ENCODE measurements at regions not wholly inside any gene's neighbourhood (a gene's known extent, or its start where the extent isn't known, plus 50 kb on each side); places are given as distances from the start of the nearest gene placed in this dataset.

GRCh38 chr5:133854554-133854953, 113.9 kb downstream of the C5orf15 start:
- Mint-ChIP-seq H3K4me1 (ENCODE audit: low read depth) (peaks cover 3% of the 10 kb centered on the region), H3K4me3 (no peak overlapping the region), H3K27ac (no peak overlapping the region), H3K27me3 (peaks cover 11% of the 10 kb centered on the region), H3K9me3 (no peaks in the 10 kb centered on the region), H3K36me3 (ENCODE audit: low read depth) (no peaks in the 10 kb centered on the region)
- DNase-seq, result no peak

DNA sequence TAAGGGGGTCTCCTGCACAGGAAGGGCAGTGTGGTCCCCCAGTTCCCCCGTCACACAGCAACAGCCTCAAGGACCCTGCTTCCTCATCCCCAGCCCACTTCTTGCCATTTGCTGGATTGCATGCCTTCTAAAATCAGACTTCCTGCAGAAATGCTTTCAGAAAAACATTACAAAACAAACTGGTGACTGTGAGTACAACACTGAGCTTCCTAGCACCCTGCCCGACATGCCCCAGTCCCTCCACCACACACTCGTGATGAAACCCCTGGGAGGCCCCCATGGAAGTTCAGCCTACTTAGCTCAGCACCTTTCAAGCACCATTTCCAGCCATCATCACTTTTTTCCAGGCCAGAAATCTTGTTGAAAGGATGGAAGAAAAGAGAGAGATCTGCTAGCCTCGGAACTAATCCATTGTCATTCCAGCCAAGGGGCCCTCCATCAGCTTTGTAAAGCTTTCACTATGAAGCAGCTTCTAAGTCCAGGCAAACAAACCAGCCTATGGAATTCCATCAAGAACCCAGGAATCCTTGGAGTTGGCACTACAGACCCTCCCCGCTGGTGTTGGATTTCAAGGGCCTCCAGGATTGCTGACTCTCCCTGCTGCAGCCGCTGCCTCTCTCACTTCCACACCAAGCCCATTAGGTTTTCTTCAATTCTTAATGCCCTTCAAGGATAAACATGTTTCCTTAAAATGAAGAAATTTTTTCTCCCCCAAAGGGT, 114.6 kb downstream of the C5orf15 start:
- Mint-ChIP-seq H3K9me3 (no peaks in the 10 kb centered on the region), H3K27ac (no peak overlapping the region)
- DNase-seq, result no peak

GRCh38 chr5:133851521-133851920, 116.9 kb downstream of the C5orf15 start:
- H3K4me3 Mint-ChIP-seq, result no peak overlapping the region
- peaks cover 13% of the 10 kb centered on the region for H3K27me3 Mint-ChIP-seq
- H3K9me3 Mint-ChIP-seq, result no peaks in the 10 kb centered on the region

More for the DNA sequence above, 114.6 kb downstream of the C5orf15 start:
- Mint-ChIP-seq H3K4me1 (ENCODE audit: low read depth) (no peaks in the 10 kb centered on the region), H3K4me3 (no peak overlapping the region), H3K27me3 (peaks cover 11% of the 10 kb centered on the region), H3K36me3 (ENCODE audit: low read depth) (no peaks in the 10 kb centered on the region)

GRCh38 chr5:133850811-133851210, 117.6 kb downstream of the C5orf15 start:
- Mint-ChIP-seq H3K9me3 (no peaks in the 10 kb centered on the region), H3K36me3 (ENCODE audit: low read depth) (no peaks in the 10 kb centered on the region), H3K27ac (no peak overlapping the region), H3K4me3 (no peak overlapping the region), H3K27me3 (peaks cover 13% of the 10 kb centered on the region), H3K4me1 (ENCODE audit: low read depth) (peaks cover 4% of the 10 kb centered on the region)
- DNase-seq, result no peak

More at GRCh38 chr5:133851521-133851920, 116.9 kb downstream of the C5orf15 start:
- no peaks in the 10 kb centered on the region for H3K36me3 Mint-ChIP-seq (ENCODE audit: low read depth)
- DNase-seq, result no peak
- no peak overlapping the region for H3K27ac Mint-ChIP-seq
- peaks cover 4% of the 10 kb centered on the region for H3K4me1 Mint-ChIP-seq (ENCODE audit: low read depth)

DNA sequence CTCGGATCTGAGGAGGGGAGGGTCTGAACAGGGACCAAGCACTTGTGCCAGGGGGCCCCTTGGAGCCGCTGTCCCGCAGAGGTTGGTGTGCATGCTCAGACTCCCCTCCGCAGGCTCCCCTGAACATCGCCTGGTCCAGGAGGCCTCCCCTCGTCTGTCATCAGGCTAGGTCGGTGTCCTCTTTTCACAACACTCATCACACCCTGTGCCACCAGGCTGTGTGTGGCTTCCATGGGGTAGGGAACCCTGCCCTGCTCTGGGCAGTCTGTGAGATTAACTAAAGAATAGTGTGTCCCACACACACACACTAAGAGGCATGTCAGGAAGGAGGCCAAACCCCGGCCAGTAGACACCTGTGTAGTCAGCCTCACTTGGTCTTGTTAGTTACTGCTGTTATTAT, 119.3 kb downstream of the C5orf15 start:
- Mint-ChIP-seq H3K36me3 (ENCODE audit: low read depth) (no peaks in the 10 kb centered on the region), H3K9me3 (no peaks in the 10 kb centered on the region), H3K4me3 (no peak overlapping the region), H3K27me3 (peaks cover 10% of the 10 kb centered on the region), H3K27ac (no peak overlapping the region), H3K4me1 (ENCODE audit: low read depth) (peaks cover 4% of the 10 kb centered on the region)
- no peak for DNase-seq

DNA sequence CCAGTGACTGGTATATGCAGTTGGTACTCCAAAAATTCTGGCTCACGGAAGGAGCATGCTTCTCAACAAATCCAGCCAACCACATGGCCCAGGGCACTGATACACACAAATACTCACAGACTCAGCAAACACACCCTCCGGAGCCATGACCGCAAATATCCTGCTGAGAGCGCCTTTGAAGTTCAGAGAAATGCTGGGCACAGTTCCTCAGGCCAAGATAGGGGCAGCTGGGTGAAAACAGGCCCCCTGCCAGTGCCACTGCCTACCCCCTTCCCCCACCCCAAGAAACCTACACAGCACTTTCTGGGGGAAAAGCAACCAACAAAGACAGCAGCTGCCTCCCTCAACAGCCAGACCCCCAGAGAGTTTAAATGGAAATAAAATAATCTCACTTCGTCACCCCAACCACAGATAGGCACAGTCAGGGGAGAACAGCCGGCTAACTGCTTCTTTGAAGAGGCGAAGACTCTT, 120.0 kb downstream of the C5orf15 start:
- H3K36me3 Mint-ChIP-seq (ENCODE audit: low read depth), result no peaks in the 10 kb centered on the region
- no peak for DNase-seq
- peaks cover 7% of the 10 kb centered on the region for H3K27me3 Mint-ChIP-seq
- H3K4me3 Mint-ChIP-seq, result no peak overlapping the region
- no peak overlapping the region for H3K27ac Mint-ChIP-seq
- no peaks in the 10 kb centered on the region for H3K9me3 Mint-ChIP-seq
- H3K4me1 Mint-ChIP-seq (ENCODE audit: low read depth), result peaks cover 4% of the 10 kb centered on the region

DNA sequence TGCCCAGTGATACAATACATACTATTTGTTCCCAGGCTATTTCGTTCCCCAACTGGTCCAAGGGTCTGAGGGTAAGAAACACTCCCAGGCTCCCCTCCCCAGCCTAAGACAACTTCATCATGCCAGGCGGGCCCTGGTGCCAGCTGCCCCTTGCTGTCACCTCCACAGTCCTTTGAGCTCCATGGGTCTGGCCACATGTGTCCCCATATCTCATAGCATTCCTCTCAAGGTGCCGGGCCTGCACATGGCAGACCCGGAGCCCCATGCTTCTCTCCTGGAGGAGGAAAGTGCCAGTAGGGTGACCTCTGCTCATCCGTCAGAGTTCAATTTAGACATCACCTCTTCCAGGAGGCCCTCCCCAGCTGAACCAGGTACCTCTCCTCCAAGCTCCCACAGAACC, 120.5 kb downstream of the C5orf15 start:
- no peaks in the 10 kb centered on the region for H3K9me3 Mint-ChIP-seq
- no peak for DNase-seq
- H3K36me3 Mint-ChIP-seq (ENCODE audit: low read depth), result no peaks in the 10 kb centered on the region
- peaks cover 4% of the 10 kb centered on the region for H3K4me1 Mint-ChIP-seq (ENCODE audit: low read depth)
- peaks cover 7% of the 10 kb centered on the region for H3K27me3 Mint-ChIP-seq
- H3K4me3 Mint-ChIP-seq, result no peak overlapping the region
- no peak overlapping the region for H3K27ac Mint-ChIP-seq

- Mint-ChIP-seq H3K36me3 (ENCODE audit: low read depth) (no peaks in the 10 kb centered on the region), H3K4me1 (ENCODE audit: low read depth) (peaks cover 4% of the 10 kb centered on the region), H3K4me3 (no peak overlapping the region), H3K9me3 (no peaks in the 10 kb centered on the region), H3K27me3 (peaks cover 7% of the 10 kb centered on the region), H3K27ac (no peak overlapping the region)
- DNase-seq, result no peak
Measured at GRCh38 chr5:133847301-133847700, 121.1 kb downstream of the C5orf15 start.

DNA sequence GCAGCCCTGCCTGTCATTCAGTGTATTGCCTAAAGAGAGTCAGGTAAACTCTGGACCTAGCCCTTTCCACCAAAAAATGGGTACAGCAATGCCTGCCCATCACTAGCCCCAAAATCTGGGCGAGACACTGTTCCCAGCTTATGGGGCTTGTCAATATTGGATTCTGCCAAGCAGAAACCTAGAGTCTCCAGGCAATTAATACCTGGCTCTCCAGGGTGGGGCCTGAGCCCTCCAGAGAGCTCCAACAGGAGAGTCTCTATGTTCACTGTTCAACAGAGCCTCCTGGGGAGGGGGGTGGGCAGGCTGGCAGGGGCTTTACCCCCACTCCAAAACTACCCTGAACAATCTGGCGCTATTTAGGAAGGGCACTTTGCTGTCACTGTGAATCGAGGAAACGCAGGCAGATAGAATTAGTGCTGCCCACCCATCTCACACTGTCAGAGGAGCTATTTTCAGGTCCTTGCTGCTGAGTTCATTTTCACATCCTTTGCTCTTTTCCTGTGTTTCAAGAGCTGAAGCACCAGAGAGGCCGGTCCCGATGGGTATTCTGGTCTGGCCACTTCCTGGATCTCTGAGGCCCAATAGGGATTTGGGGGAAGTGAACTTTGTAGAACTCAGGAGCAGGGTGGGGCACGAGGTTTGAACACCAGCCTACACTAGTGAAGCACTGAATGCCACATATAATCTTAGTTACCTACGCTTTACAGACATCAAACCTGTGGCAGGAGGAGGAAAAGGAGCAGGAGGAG, 121.8 kb downstream of the C5orf15 start:
- no peak for DNase-seq

DNA sequence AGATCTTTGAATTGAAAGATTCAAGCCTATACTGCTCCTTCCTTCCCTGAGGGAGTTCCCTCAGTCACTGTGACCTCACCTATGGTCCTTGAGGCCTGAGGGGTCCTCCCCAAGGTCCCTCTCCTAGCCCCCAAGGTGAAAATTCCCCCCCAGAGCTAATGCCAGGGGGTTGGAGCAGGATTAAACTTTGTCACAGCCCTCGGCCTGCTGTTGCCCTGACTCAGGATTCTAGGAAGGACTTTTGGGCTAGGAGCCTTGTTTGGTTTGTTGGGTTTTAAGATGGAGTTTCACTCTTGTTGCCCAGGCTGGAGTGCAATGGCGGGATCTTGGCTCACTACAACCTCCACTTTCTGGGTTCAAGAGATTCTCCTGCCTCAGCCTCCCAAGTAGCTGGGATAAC, 123.2 kb downstream of the C5orf15 start:
- no peak for DNase-seq
- H3K27me3 Mint-ChIP-seq, result peaks cover 7% of the 10 kb centered on the region
- H3K4me3 Mint-ChIP-seq, result no peak overlapping the region
- peaks cover 4% of the 10 kb centered on the region for H3K4me1 Mint-ChIP-seq (ENCODE audit: low read depth)
- no peaks in the 10 kb centered on the region for H3K9me3 Mint-ChIP-seq
- no peaks in the 10 kb centered on the region for H3K36me3 Mint-ChIP-seq (ENCODE audit: low read depth)
- H3K27ac Mint-ChIP-seq, result no peak overlapping the region

More for the DNA sequence above, 121.8 kb downstream of the C5orf15 start:
- Mint-ChIP-seq H3K9me3 (no peaks in the 10 kb centered on the region), H3K4me1 (ENCODE audit: low read depth) (peaks cover 4% of the 10 kb centered on the region), H3K27me3 (peaks cover 7% of the 10 kb centered on the region), H3K27ac (no peak overlapping the region), H3K36me3 (ENCODE audit: low read depth) (no peaks in the 10 kb centered on the region), H3K4me3 (no peak overlapping the region)

DNA sequence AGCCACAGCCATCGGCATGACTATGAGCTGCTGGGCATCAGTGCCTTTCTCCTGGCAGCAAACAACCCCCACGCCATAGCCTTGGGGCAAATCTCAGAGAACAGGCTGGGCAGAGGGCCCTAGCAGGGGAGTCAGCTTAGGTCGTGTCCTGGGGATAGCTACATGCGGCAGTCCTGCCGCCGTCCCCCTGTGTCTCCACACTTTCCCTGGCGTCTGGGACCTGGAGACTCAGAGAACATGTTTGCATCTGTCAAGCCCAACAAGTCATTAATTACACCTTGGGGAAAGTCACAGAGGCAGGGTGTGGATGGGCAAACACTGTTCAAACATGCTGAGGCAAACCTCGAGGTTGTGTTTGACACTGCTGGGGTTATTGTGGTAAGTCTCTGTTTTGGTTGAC, 123.6 kb downstream of the C5orf15 start:
- DNase-seq, result no peak
- Mint-ChIP-seq H3K4me3 (no peak overlapping the region), H3K27ac (no peak overlapping the region), H3K9me3 (no peaks in the 10 kb centered on the region), H3K36me3 (ENCODE audit: low read depth) (no peaks in the 10 kb centered on the region), H3K4me1 (ENCODE audit: low read depth) (peaks cover 4% of the 10 kb centered on the region), H3K27me3 (peaks cover 3% of the 10 kb centered on the region)

DNA sequence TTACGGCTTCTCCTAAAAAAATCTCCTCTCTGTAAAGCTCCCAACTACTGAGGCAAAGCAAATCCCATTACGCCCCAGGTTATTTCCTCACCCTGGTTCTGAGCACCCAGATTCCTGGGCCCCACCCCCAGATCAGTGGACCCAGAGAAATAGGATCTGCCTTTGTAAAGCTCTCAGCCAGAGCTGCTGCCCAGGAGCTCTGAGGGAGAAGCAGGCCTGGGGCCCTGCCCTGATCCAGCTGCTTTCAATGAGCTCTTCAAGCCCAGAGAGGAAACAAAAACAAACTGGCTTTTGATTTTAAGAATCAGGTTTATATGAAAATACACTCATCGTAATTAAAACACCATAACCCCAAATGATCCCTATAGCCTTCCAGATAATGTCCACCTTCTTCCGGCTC, 124.5 kb downstream of the C5orf15 start:
- Mint-ChIP-seq H3K9me3 (no peaks in the 10 kb centered on the region), H3K4me1 (ENCODE audit: low read depth) (peaks cover 4% of the 10 kb centered on the region), H3K36me3 (ENCODE audit: low read depth) (no peaks in the 10 kb centered on the region), H3K4me3 (no peak overlapping the region), H3K27me3 (peaks cover 5% of the 10 kb centered on the region), H3K27ac (no peak overlapping the region)
- no peak for DNase-seq

- Mint-ChIP-seq H3K27me3 (peaks cover 7% of the 10 kb centered on the region), H3K9me3 (no peaks in the 10 kb centered on the region), H3K36me3 (ENCODE audit: low read depth) (no peaks in the 10 kb centered on the region), H3K27ac (no peak overlapping the region), H3K4me3 (no peak overlapping the region), H3K4me1 (ENCODE audit: low read depth) (no peaks in the 10 kb centered on the region)
- no peak for DNase-seq
Measured at GRCh38 chr5:133842846-133843611, 125.4 kb downstream of the C5orf15 start.

- Mint-ChIP-seq H3K36me3 (ENCODE audit: low read depth) (no peaks in the 10 kb centered on the region), H3K4me3 (no peak overlapping the region), H3K4me1 (ENCODE audit: low read depth) (no peaks in the 10 kb centered on the region), H3K27me3 (peaks cover 8% of the 10 kb centered on the region), H3K9me3 (no peaks in the 10 kb centered on the region), H3K27ac (no peak overlapping the region)
- DNase-seq, result peak; percentile 11
Measured at GRCh38 chr5:133841831-133842750, 126.3 kb downstream of the C5orf15 start.
